NT2/D1 (cell line): ENCODE measurements at regions not wholly inside any gene's neighbourhood (a gene's known extent, or its start where the extent isn't known, plus 50 kb on each side); places are given as distances from the start of the nearest gene placed in this dataset.

ENCODE experiments used
- SUZ12 ChIP-seq: IDR thresholded peaks from 2 replicates; pipeline ENCODE4 v1.6.1; 2011; ENCODE audit not compliant: insufficient read length, insufficient read depth; ENCODE audit errors: extremely low read depth
- YY1 ChIP-seq: IDR thresholded peaks from 2 replicates; pipeline ENCODE4 v1.6.1; 2011; ENCODE audit not compliant: insufficient read length, insufficient read depth
- ZNF274 ChIP-seq: IDR thresholded peaks from 2 replicates; pipeline ENCODE4 v1.6.1; 2011; ENCODE audit warnings: mild to moderate bottlenecking, low read depth, low read length

- no peak for TF ChIP-seq YY1
- no peak for TF ChIP-seq ZNF274
- TF ChIP-seq SUZ12: no peak
Observed at GRCh38 chr9:80794197-80794596, 895.1 kb downstream of the TLE1 start.
